ENCODE measurements at regions not wholly inside any gene's neighbourhood (a gene's known extent, or its start where the extent isn't known, plus 50 kb on each side); places are given as distances from the start of the nearest gene placed in this dataset.
A peak's percentile ranks its signal among the peaks of the same experiment; 100 is the strongest.

GRCh38 chrX:10062980-10063379 lies 93.8 kb upstream of the CLCN4 start:
- no peak overlapping the region for H3K27ac Mint-ChIP-seq (ENCODE audit: unreplicated experiment)
- no peaks in the 10 kb centered on the region for H3K27me3 Mint-ChIP-seq (ENCODE audit: unreplicated experiment)
- no peak for TF ChIP-seq CTCF (IDR thresholded peaks at IDR 0.05)
- H3K4me3 Mint-ChIP-seq (ENCODE audit: unreplicated experiment): no peak overlapping the region
- H3K9me3 Mint-ChIP-seq (ENCODE audit: unreplicated experiment): peaks cover 5% of the 10 kb centered on the region
- H3K36me3 Mint-ChIP-seq (ENCODE audit: unreplicated experiment): peaks cover 15% of the 10 kb centered on the region
- DNase-seq (ENCODE audit: extremely low spot score, unreplicated experiment): no peak
- no peaks in the 10 kb centered on the region for H3K4me1 Mint-ChIP-seq (ENCODE audit: unreplicated experiment)

GRCh38 chrX:10064736-10065135 lies 92.0 kb upstream of the CLCN4 start:
- Mint-ChIP-seq H3K4me3 (ENCODE audit: unreplicated experiment) (no peak overlapping the region), H3K9me3 (ENCODE audit: unreplicated experiment) (peaks cover 5% of the 10 kb centered on the region), H3K4me1 (ENCODE audit: unreplicated experiment) (no peaks in the 10 kb centered on the region), H3K27me3 (ENCODE audit: unreplicated experiment) (no peaks in the 10 kb centered on the region), H3K27ac (ENCODE audit: unreplicated experiment) (no peak overlapping the region), H3K36me3 (ENCODE audit: unreplicated experiment) (peaks cover 16% of the 10 kb centered on the region)
- no peak for DNase-seq (ENCODE audit: extremely low spot score, unreplicated experiment)
- no peak for TF ChIP-seq CTCF (IDR thresholded peaks at IDR 0.05)

GRCh38 chrX:10070714-10071436 lies 85.9 kb upstream of the CLCN4 start:
- no peak for TF ChIP-seq CTCF (IDR thresholded peaks at IDR 0.05)
- no peaks in the 10 kb centered on the region for H3K27me3 Mint-ChIP-seq (ENCODE audit: unreplicated experiment)
- DNase-seq (ENCODE audit: extremely low spot score, unreplicated experiment): no peak
- no peaks in the 10 kb centered on the region for H3K9me3 Mint-ChIP-seq (ENCODE audit: unreplicated experiment)
- H3K4me3 Mint-ChIP-seq (ENCODE audit: unreplicated experiment): no peak overlapping the region
- H3K4me1 Mint-ChIP-seq (ENCODE audit: unreplicated experiment): peaks cover 6% of the 10 kb centered on the region
- no peak overlapping the region for H3K27ac Mint-ChIP-seq (ENCODE audit: unreplicated experiment)
- peaks cover 17% of the 10 kb centered on the region for H3K36me3 Mint-ChIP-seq (ENCODE audit: unreplicated experiment)

- no peaks in the 10 kb centered on the region for H3K9me3 Mint-ChIP-seq (ENCODE audit: unreplicated experiment)
- peak overlapping the region; percentile 44 for H3K27ac Mint-ChIP-seq (ENCODE audit: unreplicated experiment)
- DNase-seq (ENCODE audit: extremely low spot score, unreplicated experiment): no peak
- TF ChIP-seq CTCF (IDR thresholded peaks at IDR 0.05): no peak
- peaks cover 11% of the 10 kb centered on the region for H3K36me3 Mint-ChIP-seq (ENCODE audit: unreplicated experiment)
- H3K4me1 Mint-ChIP-seq (ENCODE audit: unreplicated experiment): peaks cover 6% of the 10 kb centered on the region
- H3K27me3 Mint-ChIP-seq (ENCODE audit: unreplicated experiment): no peaks in the 10 kb centered on the region
- no peak overlapping the region for H3K4me3 Mint-ChIP-seq (ENCODE audit: unreplicated experiment)
These were observed 85.2 kb upstream of the CLCN4 start for GRCh38 chrX:10071451-10072144.

DNA sequence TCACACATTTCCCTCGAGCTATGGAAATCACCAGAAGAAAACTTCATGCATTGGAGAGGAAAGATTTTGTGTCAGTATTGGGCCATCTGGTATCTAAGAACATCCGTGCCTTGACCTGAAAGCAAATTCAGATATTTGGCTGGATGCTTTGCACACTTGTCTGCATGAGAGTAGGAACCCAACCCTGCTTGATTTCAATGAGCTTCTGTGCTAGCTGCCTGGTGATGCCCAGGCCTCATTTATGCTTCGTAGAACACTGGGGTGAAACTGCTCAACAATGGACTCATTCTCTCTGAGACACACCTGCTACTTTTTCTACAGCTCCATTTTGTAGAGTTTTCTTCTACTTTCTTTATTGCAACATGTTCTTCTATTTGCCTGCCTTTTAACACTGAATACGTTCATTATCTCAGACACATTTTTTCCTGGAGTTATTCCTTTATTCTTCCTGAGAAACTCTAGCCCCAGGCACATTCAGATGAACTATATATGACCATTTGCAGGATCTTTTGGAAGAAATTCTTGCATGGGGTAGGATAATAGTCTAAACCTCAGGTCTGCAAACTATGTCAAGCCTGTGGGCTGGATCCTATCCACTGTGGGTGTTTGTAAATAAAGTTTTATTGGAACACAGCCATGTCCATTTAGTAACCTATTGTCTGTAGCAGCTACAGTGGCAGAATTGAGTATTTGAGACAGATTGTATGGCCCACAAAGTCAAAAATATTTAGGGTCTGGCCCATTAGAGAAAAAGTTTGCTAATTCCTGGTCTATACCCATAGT lies 83.8 kb upstream of the CLCN4 start:
- Mint-ChIP-seq H3K4me1 (ENCODE audit: unreplicated experiment) (peaks cover 6% of the 10 kb centered on the region), H3K36me3 (ENCODE audit: unreplicated experiment) (peaks cover 5% of the 10 kb centered on the region), H3K4me3 (ENCODE audit: unreplicated experiment) (no peak overlapping the region), H3K27ac (ENCODE audit: unreplicated experiment) (no peak overlapping the region), H3K27me3 (ENCODE audit: unreplicated experiment) (no peaks in the 10 kb centered on the region), H3K9me3 (ENCODE audit: unreplicated experiment) (peaks cover 4% of the 10 kb centered on the region)
- TF ChIP-seq CTCF (IDR thresholded peaks at IDR 0.05): no peak
- DNase-seq (ENCODE audit: extremely low spot score, unreplicated experiment): no peak
